ENCODE measurements at regions not wholly inside any gene's neighbourhood (a gene's known extent, or its start where the extent isn't known, plus 50 kb on each side); places are given as distances from the start of the nearest gene placed in this dataset.

DNA sequence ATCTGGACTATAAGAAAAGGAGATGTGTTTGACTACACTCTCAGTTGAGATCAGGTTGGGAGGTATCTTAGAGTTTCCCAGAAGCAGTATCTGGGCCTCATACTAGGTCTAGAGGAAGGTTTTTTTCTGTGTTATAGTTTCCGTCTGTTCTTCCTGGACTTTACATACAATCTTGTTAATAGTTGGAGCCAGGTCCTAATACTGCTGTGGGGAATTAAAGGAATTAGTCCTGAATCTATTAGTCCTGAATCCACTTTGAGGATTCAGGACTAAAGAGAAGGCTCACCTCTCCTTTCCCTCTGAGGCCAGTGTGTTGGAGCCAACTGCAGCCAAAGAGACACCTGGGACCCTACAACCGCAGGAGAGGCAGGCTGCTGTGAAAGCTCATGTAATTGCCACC, 445.7 kb upstream of the CLINT1 start:
- TF ChIP-seq, protein P1, sequence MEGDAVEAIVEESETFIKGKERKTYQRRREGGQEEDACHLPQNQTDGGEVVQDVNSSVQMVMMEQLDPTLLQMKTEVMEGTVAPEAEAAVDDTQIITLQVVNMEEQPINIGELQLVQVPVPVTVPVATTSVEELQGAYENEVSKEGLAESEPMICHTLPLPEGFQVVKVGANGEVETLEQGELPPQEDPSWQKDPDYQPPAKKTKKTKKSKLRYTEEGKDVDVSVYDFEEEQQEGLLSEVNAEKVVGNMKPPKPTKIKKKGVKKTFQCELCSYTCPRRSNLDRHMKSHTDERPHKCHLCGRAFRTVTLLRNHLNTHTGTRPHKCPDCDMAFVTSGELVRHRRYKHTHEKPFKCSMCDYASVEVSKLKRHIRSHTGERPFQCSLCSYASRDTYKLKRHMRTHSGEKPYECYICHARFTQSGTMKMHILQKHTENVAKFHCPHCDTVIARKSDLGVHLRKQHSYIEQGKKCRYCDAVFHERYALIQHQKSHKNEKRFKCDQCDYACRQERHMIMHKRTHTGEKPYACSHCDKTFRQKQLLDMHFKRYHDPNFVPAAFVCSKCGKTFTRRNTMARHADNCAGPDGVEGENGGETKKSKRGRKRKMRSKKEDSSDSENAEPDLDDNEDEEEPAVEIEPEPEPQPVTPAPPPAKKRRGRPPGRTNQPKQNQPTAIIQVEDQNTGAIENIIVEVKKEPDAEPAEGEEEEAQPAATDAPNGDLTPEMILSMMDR (conservative IDR thresholded peaks at IDR 0.05; ENCODE audit: low read depth, low read length), result no peak
- TF ChIP-seq EZH2 (IDR thresholded peaks at IDR 0.05; ENCODE audit: low read length, unreplicated experiment) (no peak), EZH2phosphoT487 (IDR thresholded peaks at IDR 0.05; ENCODE audit: borderline replicate concordance, low read length) (no peak)

Data from PC-3 (cell line).